Renal pelvis (tissue), 1 donor: ENCODE measurements at regions not wholly inside any gene's neighbourhood (a gene's known extent, or its start where the extent isn't known, plus 50 kb on each side); places are given as distances from the start of the nearest gene placed in this dataset.
"Not testable (repeated sequence)": the region's sequence is repeated elsewhere in the genome, so short reads cannot be mapped to it uniquely, and the experiment has no call there.

ENCODE experiments used
- DNase-seq: peaks from one replicate; pipeline ENCODE4 v3.0.0-alpha.2; 2013

- DNase-seq, result no peak
These were observed 1660.3 kb upstream of the PCDH10 start for GRCh38 chr4:131488772-131489171.

- DNase-seq, result not testable (repeated sequence)
These were observed 1652.9 kb upstream of the PCDH10 start for GRCh38 chr4:131496211-131496610.

- DNase-seq, result no peak
These were observed 1649.8 kb upstream of the PCDH10 start for GRCh38 chr4:131499141-131499873.

GRCh38 chr4:131509521-131509920 lies 1639.6 kb upstream of the PCDH10 start:
- DNase-seq, result no peak

GRCh38 chr4:131526686-131527085 lies 1622.4 kb upstream of the PCDH10 start:
- DNase-seq, result no peak

- no peak for DNase-seq
These were observed 1618.0 kb upstream of the PCDH10 start for GRCh38 chr4:131531087-131531486.

- no peak for DNase-seq
These were observed 1614.0 kb upstream of the PCDH10 start for GRCh38 chr4:131534944-131535645.

- DNase-seq, result no peak
These were observed 1608.8 kb upstream of the PCDH10 start for GRCh38 chr4:131540256-131540655.

GRCh38 chr4:131547506-131547981 lies 1601.5 kb upstream of the PCDH10 start:
- DNase-seq, result no peak

GRCh38 chr4:131551306-131551705 lies 1597.8 kb upstream of the PCDH10 start:
- DNase-seq, result no peak

GRCh38 chr4:131566026-131566425 lies 1583.1 kb upstream of the PCDH10 start:
- DNase-seq, result no peak

GRCh38 chr4:131584587-131584986 lies 1564.5 kb upstream of the PCDH10 start:
- DNase-seq, result no peak

GRCh38 chr4:131595140-131595539 lies 1554.0 kb upstream of the PCDH10 start:
- DNase-seq, result no peak

GRCh38 chr4:131603705-131604104 lies 1545.4 kb upstream of the PCDH10 start:
- DNase-seq, result no peak

GRCh38 chr4:131609039-131609438 lies 1540.1 kb upstream of the PCDH10 start:
- no peak for DNase-seq

- DNase-seq, result not testable (repeated sequence)
These were observed 1538.6 kb upstream of the PCDH10 start for GRCh38 chr4:131610517-131610916.

GRCh38 chr4:131613086-131613823 lies 1535.8 kb upstream of the PCDH10 start:
- no peak for DNase-seq

GRCh38 chr4:131613824-131614216 lies 1535.3 kb upstream of the PCDH10 start:
- DNase-seq, result no peak

GRCh38 chr4:131632877-131633276 lies 1516.2 kb upstream of the PCDH10 start:
- no peak for DNase-seq

- no peak for DNase-seq
These were observed 1513.9 kb upstream of the PCDH10 start for GRCh38 chr4:131635191-131635590.

GRCh38 chr4:131638781-131639180 lies 1510.3 kb upstream of the PCDH10 start:
- no peak for DNase-seq

GRCh38 chr4:131644619-131645018 lies 1504.5 kb upstream of the PCDH10 start:
- no peak for DNase-seq

- no peak for DNase-seq
These were observed 1499.9 kb upstream of the PCDH10 start for GRCh38 chr4:131649227-131649626.
